H9 (cell line): ENCODE measurements at regions not wholly inside any gene's neighbourhood (a gene's known extent, or its start where the extent isn't known, plus 50 kb on each side); places are given as distances from the start of the nearest gene placed in this dataset.

ENCODE experiments used
- DNase-seq: peaks from one replicate; pipeline ENCODE4 v3.0.0-alpha.2; 2017
- H2AFZ ChIP-seq: one replicate; pipeline ENCODE4 v1.6.1; 2013; ENCODE audit warnings: mild to moderate bottlenecking, low read length, control low read depth, moderate library complexity
- H2AK5ac ChIP-seq: 2 replicates; pipeline ENCODE4 v1.6.1; 2013; ENCODE audit warnings: low read length, control low read depth, mixed read lengths; ENCODE audit not compliant: insufficient read length
- H2BK120ac ChIP-seq: one replicate; pipeline ENCODE4 v1.6.1; 2013; ENCODE audit warnings: low read depth, mild to moderate bottlenecking, low read length, control low read depth, inconsistent platforms; ENCODE audit not compliant: poor library complexity, severe bottlenecking
- H2BK12ac ChIP-seq: 2 replicates; pipeline ENCODE4 v1.6.1; 2013; ENCODE audit warnings: low read length, control low read depth, mixed read lengths, low read depth; ENCODE audit not compliant: insufficient read length
- H2BK15ac ChIP-seq: 2 replicates; pipeline ENCODE4 v1.6.1; 2013; ENCODE audit warnings: low read depth, low read length, control low read depth
- H2BK20ac ChIP-seq: one replicate; pipeline ENCODE4 v1.6.1; 2013; ENCODE audit warnings: low read depth, mild to moderate bottlenecking, low read length, control low read depth, inconsistent platforms; ENCODE audit not compliant: poor library complexity, severe bottlenecking
- H2BK5ac ChIP-seq: 2 replicates; pipeline ENCODE4 v1.6.1; 2013; ENCODE audit warnings: low read length, control low read depth, mixed read lengths; ENCODE audit not compliant: insufficient read length
- H3K14ac ChIP-seq: 2 replicates; pipeline ENCODE4 v1.6.1; 2013; ENCODE audit warnings: low read length, control low read depth; ENCODE audit not compliant: insufficient read depth
- H3K18ac ChIP-seq: 2 replicates; pipeline ENCODE4 v1.6.1; 2013; ENCODE audit warnings: low read depth, mild to moderate bottlenecking, mixed read lengths, low read length, control low read depth; ENCODE audit not compliant: insufficient read length
- H3K23ac ChIP-seq: 2 replicates; pipeline ENCODE4 v1.6.1; 2013; ENCODE audit warnings: low read length, control low read depth, mixed read lengths, low read depth; ENCODE audit not compliant: insufficient read length
- H3K23me2 ChIP-seq: 2 replicates; pipeline ENCODE4 v1.6.1; 2013; ENCODE audit warnings: low read depth, mild to moderate bottlenecking, mixed read lengths, low read length, control low read depth; ENCODE audit not compliant: insufficient read length, poor library complexity, severe bottlenecking
- H3K27ac ChIP-seq: 2 replicates; pipeline ENCODE4 v1.5.1; 2013; ENCODE audit warnings: low read length, control low read depth, mixed read lengths, low read depth; ENCODE audit not compliant: insufficient read length
- H3K27me3 ChIP-seq: 2 replicates; pipeline ENCODE4 v1.6.1; 2013; ENCODE audit warnings: low read length, control low read depth, inconsistent platforms; ENCODE audit not compliant: insufficient read depth
- H3K4ac ChIP-seq: 2 replicates; pipeline ENCODE4 v1.6.1; 2013; ENCODE audit warnings: low read depth, mild to moderate bottlenecking, control low read depth, inconsistent platforms, low read length, moderate library complexity
- H3K4me1 ChIP-seq: 2 replicates; pipeline ENCODE4 v1.6.1; 2013; ENCODE audit warnings: low read length, control low read depth, inconsistent platforms; ENCODE audit not compliant: insufficient read depth
- H3K4me2 ChIP-seq: 2 replicates; pipeline ENCODE4 v1.6.1; 2013; ENCODE audit warnings: low read length, control low read depth, mixed read lengths; ENCODE audit not compliant: insufficient read length, insufficient read depth
- H3K56ac ChIP-seq: 2 replicates; pipeline ENCODE4 v1.6.1; 2013; ENCODE audit warnings: low read depth, mild to moderate bottlenecking, mixed read lengths, low read length, control low read depth; ENCODE audit not compliant: insufficient read length
- H3K79me1 ChIP-seq: 2 replicates; pipeline ENCODE4 v1.6.1; 2013; ENCODE audit warnings: low read depth, mild to moderate bottlenecking, moderate library complexity, low read length, control low read depth, inconsistent platforms; ENCODE audit not compliant: insufficient read depth, poor library complexity, severe bottlenecking
- H3K79me2 ChIP-seq: 2 replicates; pipeline ENCODE4 v1.6.1; 2013; ENCODE audit warnings: low read length, control low read depth, inconsistent platforms; ENCODE audit not compliant: insufficient read depth
- H3K9ac ChIP-seq: 2 replicates; pipeline ENCODE4 v1.6.1; 2013; ENCODE audit warnings: low read length, control low read depth, mixed read lengths; ENCODE audit not compliant: insufficient read length; ENCODE audit errors: extremely low read depth
- H3K9me3 ChIP-seq: one replicate; pipeline ENCODE4 v1.6.1; 2013; ENCODE audit warnings: low read depth, low read length, inconsistent platforms; ENCODE audit not compliant: control insufficient read depth
- H3T11ph ChIP-seq: one replicate; pipeline ENCODE4 v1.6.1; 2013; ENCODE audit warnings: mild to moderate bottlenecking, low read length, control low read depth, inconsistent platforms
- H4K20me1 ChIP-seq: one replicate; pipeline ENCODE4 v1.6.1; 2013; ENCODE audit not compliant: control insufficient read depth, insufficient read length, insufficient read depth
- H4K5ac ChIP-seq: 2 replicates; pipeline ENCODE4 v1.6.1; 2013; ENCODE audit warnings: low read depth, mild to moderate bottlenecking, mixed read lengths, low read length, control low read depth; ENCODE audit not compliant: insufficient read length
- H4K8ac ChIP-seq: replicated peaks from 2 replicates; pipeline ENCODE4 v1.6.1; 2013; ENCODE audit warnings: low read length, control low read depth, mixed read lengths, low read depth; ENCODE audit not compliant: insufficient read length
- H4K91ac ChIP-seq: 2 replicates; pipeline ENCODE4 v1.6.1; 2013; ENCODE audit warnings: low read depth, mild to moderate bottlenecking, moderate library complexity, mixed read lengths, low read length, control low read depth; ENCODE audit not compliant: insufficient read length
- H3K27ac Mint-ChIP-seq, 3 experiments: 2 replicates in 2 of 3; 3 replicates in 1 of 3; pipeline ENCODE4 v1.8.0; 2020 to 2021; ENCODE audit warnings: mixed read lengths in 3 of 3, mild to moderate bottlenecking in 1 of 3, moderate library complexity in 1 of 3
- H3K27me3 Mint-ChIP-seq: 2 replicates; pipeline ENCODE4 v1.8.0; 2021; ENCODE audit warnings: low read depth, mild to moderate bottlenecking, moderate library complexity, mixed read lengths
- H3K36me3 Mint-ChIP-seq, 3 experiments: 2 replicates in 2 of 3; 3 replicates in 1 of 3; pipeline ENCODE4 v1.8.0; 2020 to 2021; ENCODE audit warnings: low read depth in 3 of 3, mixed read lengths in 3 of 3; ENCODE audit not compliant: insufficient read depth in 1 of 3
- H3K4me1 Mint-ChIP-seq, 2 experiments: 2 replicates each; pipeline ENCODE4 v1.8.0; 2020; ENCODE audit warnings: mixed read lengths in 2 of 2
- H3K4me3 Mint-ChIP-seq, 2 experiments: 2 replicates in 1 of 2; 3 replicates in 1 of 2; pipeline ENCODE4 v1.8.0; 2020 to 2021; ENCODE audit warnings: mild to moderate bottlenecking in 2 of 2, mixed read lengths in 2 of 2, moderate library complexity in 1 of 2
- H3K9me3 Mint-ChIP-seq, 2 experiments: 2 replicates in 1 of 2; 3 replicates in 1 of 2; pipeline ENCODE4 v1.8.0; 2020; ENCODE audit warnings: mild to moderate bottlenecking in 2 of 2, mixed read lengths in 2 of 2, moderate library complexity in 1 of 2
- WGBS: extraction: QIAGEN DNeasy Blood & Tissue Kit; methylation state at CpG from one replicate; pipeline ENCODE4 v1.1.7; 2013; ENCODE audit warnings: missing lambda C conversion rate, low lambda C conversion rate, mixed read lengths; ENCODE audit not compliant: insufficient read length; ENCODE audit errors: extremely low coverage; 5-methylcytosine and 5-hydroxymethylcytosine counted together
- TF ChIP-seq, protein P1 (sequence below): fragments of 200-600 bp; sonication (generic); conservative IDR thresholded peaks from 3 replicates; pipeline ENCODE4 v1.8.0; 2021; ENCODE audit warnings: antibody characterized with exemption, mild to moderate bottlenecking

DNA sequence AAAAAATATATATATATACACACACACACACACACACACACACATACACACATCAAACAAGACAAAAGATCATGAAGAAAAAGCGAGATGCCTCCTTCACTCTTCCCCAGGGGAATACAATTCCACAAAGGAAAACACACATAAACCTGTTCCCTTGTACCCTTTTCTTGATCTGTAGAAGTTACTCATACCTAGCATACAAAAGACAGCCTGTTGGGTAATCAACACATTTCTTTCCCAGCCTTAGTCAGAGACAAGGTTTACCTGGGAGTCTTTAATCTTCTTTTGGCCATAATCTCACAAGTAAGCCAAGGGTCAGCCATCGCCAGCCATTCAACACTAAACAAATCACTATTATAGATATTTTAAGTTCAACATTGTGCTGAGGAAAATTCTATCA, 407.0 kb downstream of the SUCLG1 start:
- no peak overlapping the region for H2BK12ac ChIP-seq
- no peaks in the 10 kb centered on the region for H3K4me1 ChIP-seq
- H3K23ac ChIP-seq: no peak overlapping the region
- H3K4me3 Mint-ChIP-seq: no peak overlapping the region
- H3K4me2 ChIP-seq: no peak overlapping the region
- H4K8ac ChIP-seq: no peak overlapping the region
- H3K79me2 ChIP-seq: no peaks in the 10 kb centered on the region
- no peaks in the 10 kb centered on the region for H3K23me2 ChIP-seq
- TF ChIP-seq, protein P1, sequence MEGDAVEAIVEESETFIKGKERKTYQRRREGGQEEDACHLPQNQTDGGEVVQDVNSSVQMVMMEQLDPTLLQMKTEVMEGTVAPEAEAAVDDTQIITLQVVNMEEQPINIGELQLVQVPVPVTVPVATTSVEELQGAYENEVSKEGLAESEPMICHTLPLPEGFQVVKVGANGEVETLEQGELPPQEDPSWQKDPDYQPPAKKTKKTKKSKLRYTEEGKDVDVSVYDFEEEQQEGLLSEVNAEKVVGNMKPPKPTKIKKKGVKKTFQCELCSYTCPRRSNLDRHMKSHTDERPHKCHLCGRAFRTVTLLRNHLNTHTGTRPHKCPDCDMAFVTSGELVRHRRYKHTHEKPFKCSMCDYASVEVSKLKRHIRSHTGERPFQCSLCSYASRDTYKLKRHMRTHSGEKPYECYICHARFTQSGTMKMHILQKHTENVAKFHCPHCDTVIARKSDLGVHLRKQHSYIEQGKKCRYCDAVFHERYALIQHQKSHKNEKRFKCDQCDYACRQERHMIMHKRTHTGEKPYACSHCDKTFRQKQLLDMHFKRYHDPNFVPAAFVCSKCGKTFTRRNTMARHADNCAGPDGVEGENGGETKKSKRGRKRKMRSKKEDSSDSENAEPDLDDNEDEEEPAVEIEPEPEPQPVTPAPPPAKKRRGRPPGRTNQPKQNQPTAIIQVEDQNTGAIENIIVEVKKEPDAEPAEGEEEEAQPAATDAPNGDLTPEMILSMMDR: no peak
- no peak overlapping the region for H3K4ac ChIP-seq
- H3K4me1 Mint-ChIP-seq: peaks cover 0 to 2% of the 10 kb centered on the region in 2 experiments; a peak in 1 of 4 replicates
- H2BK5ac ChIP-seq: no peak overlapping the region
- no peak overlapping the region for H3K14ac ChIP-seq
- H3K9ac ChIP-seq: no peak overlapping the region
- no peaks in the 10 kb centered on the region for H4K20me1 ChIP-seq
- no peak overlapping the region for H3T11ph ChIP-seq
- H4K91ac ChIP-seq: no peak overlapping the region
- no peaks in the 10 kb centered on the region for H3K36me3 Mint-ChIP-seq
- WGBS: no CpG with 5 or more reads among the region's 2 CpGs
- DNase-seq: no peak
- H3K27ac ChIP-seq: no peak overlapping the region
- H2AK5ac ChIP-seq: no peak overlapping the region
- H3K27me3 Mint-ChIP-seq: no peaks in the 10 kb centered on the region
- no peaks in the 10 kb centered on the region for H3K9me3 Mint-ChIP-seq
- no peak overlapping the region for H3K18ac ChIP-seq
- H2BK120ac ChIP-seq: no peak overlapping the region
- no peak overlapping the region for H2BK20ac ChIP-seq
- no peak overlapping the region for H3K56ac ChIP-seq
- H3K79me1 ChIP-seq: no peaks in the 10 kb centered on the region
- no peaks in the 10 kb centered on the region for H3K27me3 ChIP-seq
- no peak overlapping the region for H2BK15ac ChIP-seq
- H4K5ac ChIP-seq: no peak overlapping the region
- no peak overlapping the region for H3K27ac Mint-ChIP-seq
- H2AFZ ChIP-seq: no peak overlapping the region
- no peaks in the 10 kb centered on the region for H3K9me3 ChIP-seq
